ENCODE measurements at regions not wholly inside any gene's neighbourhood (a gene's known extent, or its start where the extent isn't known, plus 50 kb on each side); places are given as distances from the start of the nearest gene placed in this dataset.

DNA sequence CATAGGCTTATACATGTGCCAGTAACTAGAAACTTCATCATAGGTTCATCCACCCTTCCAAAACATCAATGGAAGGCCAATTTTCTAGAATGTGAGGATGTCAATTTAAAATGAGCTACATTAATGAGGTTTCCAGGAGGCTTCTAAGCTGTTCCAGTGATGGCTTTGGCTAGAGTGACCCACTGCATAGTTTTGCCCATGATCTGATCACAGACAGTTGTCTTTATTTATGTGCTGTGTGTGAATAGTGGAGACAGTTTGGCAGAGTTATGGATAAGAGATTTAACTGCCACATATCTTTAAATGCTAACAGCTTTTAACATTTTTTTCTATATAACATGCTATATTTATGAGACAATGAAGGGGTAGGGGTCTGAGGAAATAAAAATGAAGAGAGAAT, 139.0 kb upstream of the ZNF462 start:
- TF ChIP-seq, protein P1, sequence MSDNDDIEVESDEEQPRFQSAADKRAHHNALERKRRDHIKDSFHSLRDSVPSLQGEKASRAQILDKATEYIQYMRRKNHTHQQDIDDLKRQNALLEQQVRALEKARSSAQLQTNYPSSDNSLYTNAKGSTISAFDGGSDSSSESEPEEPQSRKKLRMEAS (CRISPR knock-in tag; IDR thresholded peaks at IDR 0.05), result no peak
- TF ChIP-seq, protein P2, sequence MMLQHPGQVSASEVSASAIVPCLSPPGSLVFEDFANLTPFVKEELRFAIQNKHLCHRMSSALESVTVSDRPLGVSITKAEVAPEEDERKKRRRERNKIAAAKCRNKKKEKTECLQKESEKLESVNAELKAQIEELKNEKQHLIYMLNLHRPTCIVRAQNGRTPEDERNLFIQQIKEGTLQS (CRISPR knock-in tag; conservative IDR thresholded peaks at IDR 0.05), result no peak
- TF ChIP-seq TP53 (CRISPR knock-in tag; IDR thresholded peaks at IDR 0.05) (no peak), STAT6 (CRISPR knock-in tag; conservative IDR thresholded peaks at IDR 0.05; ENCODE audit: low read depth) (no peak), ZNF121 (CRISPR knock-in tag; IDR thresholded peaks at IDR 0.05) (no peak), HMGA2 (CRISPR knock-in tag; IDR thresholded peaks at IDR 0.05) (no peak), ETV6 (CRISPR knock-in tag; IDR thresholded peaks at IDR 0.05) (no peak), SP1 (CRISPR knock-in tag; conservative IDR thresholded peaks at IDR 0.05) (no peak), CREB1 (CRISPR knock-in tag; IDR thresholded peaks at IDR 0.05) (no peak), GTF2I (CRISPR knock-in tag; conservative IDR thresholded peaks at IDR 0.05) (no peak), ESRRA (CRISPR knock-in tag; IDR thresholded peaks at IDR 0.05; ENCODE audit: borderline replicate concordance) (no peak), USF2 (CRISPR knock-in tag; IDR thresholded peaks at IDR 0.05) (no peak)
- TF ChIP-seq, protein P3, sequence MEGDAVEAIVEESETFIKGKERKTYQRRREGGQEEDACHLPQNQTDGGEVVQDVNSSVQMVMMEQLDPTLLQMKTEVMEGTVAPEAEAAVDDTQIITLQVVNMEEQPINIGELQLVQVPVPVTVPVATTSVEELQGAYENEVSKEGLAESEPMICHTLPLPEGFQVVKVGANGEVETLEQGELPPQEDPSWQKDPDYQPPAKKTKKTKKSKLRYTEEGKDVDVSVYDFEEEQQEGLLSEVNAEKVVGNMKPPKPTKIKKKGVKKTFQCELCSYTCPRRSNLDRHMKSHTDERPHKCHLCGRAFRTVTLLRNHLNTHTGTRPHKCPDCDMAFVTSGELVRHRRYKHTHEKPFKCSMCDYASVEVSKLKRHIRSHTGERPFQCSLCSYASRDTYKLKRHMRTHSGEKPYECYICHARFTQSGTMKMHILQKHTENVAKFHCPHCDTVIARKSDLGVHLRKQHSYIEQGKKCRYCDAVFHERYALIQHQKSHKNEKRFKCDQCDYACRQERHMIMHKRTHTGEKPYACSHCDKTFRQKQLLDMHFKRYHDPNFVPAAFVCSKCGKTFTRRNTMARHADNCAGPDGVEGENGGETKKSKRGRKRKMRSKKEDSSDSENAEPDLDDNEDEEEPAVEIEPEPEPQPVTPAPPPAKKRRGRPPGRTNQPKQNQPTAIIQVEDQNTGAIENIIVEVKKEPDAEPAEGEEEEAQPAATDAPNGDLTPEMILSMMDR (IDR thresholded peaks at IDR 0.05), result no peak

Measured in WTC11 (cell line).